ENCODE measurements at regions not wholly inside any gene's neighbourhood (a gene's known extent, or its start where the extent isn't known, plus 50 kb on each side); places are given as distances from the start of the nearest gene placed in this dataset.

DNA sequence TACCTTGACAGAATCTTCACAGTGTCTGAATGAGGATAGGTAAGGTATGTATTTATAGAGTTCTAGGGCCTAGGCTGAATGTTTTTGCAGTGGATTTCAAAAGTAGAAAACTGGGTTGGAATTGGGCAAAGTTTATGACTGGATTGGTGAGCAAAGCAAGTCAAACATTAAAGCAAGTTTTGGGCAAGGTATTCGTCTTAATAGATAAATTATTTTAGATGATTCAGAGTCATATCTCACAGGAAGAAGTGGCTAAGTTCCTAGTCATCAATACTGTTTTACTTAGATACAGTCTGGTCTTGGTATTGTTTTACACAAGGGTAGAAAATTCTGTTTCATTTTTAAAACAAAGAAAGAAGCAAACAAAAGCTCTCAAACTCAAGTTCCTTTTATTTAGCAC lies 284.1 kb upstream of the EPHA7 start:
- Histone ChIP-seq H3K4me1 (ENCODE audit: control insufficient read depth in 2 of 2, insufficient read depth in 2 of 2, low read length in 2 of 2) (no peaks in the 10 kb centered on the region), H3K36me3 (replicated peaks in 1 of 2; ENCODE audit: control extremely low read depth in 1 of 2, control insufficient read depth in 1 of 2, extremely low read depth in 1 of 2, insufficient read depth in 2 of 2, low read length in 1 of 2) (no peaks in the 10 kb centered on the region), H3K79me2 (ENCODE audit: control insufficient read depth, insufficient read depth, low read length) (no peaks in the 10 kb centered on the region), H3K4me3 (ENCODE audit: control extremely low read depth in 1 of 5, extremely low read depth in 1 of 5, insufficient read depth in 1 of 5, low read depth in 2 of 5, low read length in 4 of 5) (no peak overlapping the region), H4K20me1 (ENCODE audit: control insufficient read depth, insufficient read depth, low read length, poor library complexity, severe bottlenecking) (no peaks in the 10 kb centered on the region), H3K27ac (ENCODE audit: low read length in 2 of 2) (no peak overlapping the region), H3K9ac (ENCODE audit: low read length) (no peak overlapping the region), H3K4me2 (replicated peaks; ENCODE audit: low read depth, low read length, poor library complexity, severe bottlenecking) (no peak overlapping the region), H3K27me3 (replicated peaks in 1 of 4; ENCODE audit: control extremely low read depth in 1 of 4, control insufficient read depth in 3 of 4, insufficient read depth in 4 of 4, low read length in 3 of 4) (no peaks in the 10 kb centered on the region), H2AFZ (ENCODE audit: insufficient read depth, low read depth, low read length, poor library complexity, severe bottlenecking) (no peak overlapping the region), H3K9me3 (ENCODE audit: control extremely low read depth in 1 of 3, control insufficient read depth in 2 of 3, insufficient read depth in 1 of 3, low read length in 2 of 3) (peaks cover 0 to 9% (median 4%) of the 10 kb centered on the region in 3 donors)
- Mint-ChIP-seq H3K9me3 (ENCODE audit: insufficient read depth) (peaks cover 3% of the 10 kb centered on the region), H3K4me1 (no peaks in the 10 kb centered on the region), H3K4me3 (no peak overlapping the region), H3K27ac (no peak overlapping the region), H3K27me3 (no peaks in the 10 kb centered on the region)
- DNase-seq (no peak), ATAC-seq (ENCODE audit: low read depth) (no peak)
- intact Hi-C loops (cut with micrococcal nuclease), result no loop called here
- ChIA-PET POLR2A (no interaction called here), CTCF (no interaction called here)
- whole genome bisulfite sequencing (ENCODE audit: insufficient coverage), result no CpG with 5 or more reads among the region's 1 CpG
- no peak for TF ChIP-seq EZH2 (IDR thresholded peaks at IDR 0.05; ENCODE audit: borderline replicate concordance, insufficient read depth, low read depth, low read length, poor library complexity, severe bottlenecking)
- TF ChIP-seq, protein P1, sequence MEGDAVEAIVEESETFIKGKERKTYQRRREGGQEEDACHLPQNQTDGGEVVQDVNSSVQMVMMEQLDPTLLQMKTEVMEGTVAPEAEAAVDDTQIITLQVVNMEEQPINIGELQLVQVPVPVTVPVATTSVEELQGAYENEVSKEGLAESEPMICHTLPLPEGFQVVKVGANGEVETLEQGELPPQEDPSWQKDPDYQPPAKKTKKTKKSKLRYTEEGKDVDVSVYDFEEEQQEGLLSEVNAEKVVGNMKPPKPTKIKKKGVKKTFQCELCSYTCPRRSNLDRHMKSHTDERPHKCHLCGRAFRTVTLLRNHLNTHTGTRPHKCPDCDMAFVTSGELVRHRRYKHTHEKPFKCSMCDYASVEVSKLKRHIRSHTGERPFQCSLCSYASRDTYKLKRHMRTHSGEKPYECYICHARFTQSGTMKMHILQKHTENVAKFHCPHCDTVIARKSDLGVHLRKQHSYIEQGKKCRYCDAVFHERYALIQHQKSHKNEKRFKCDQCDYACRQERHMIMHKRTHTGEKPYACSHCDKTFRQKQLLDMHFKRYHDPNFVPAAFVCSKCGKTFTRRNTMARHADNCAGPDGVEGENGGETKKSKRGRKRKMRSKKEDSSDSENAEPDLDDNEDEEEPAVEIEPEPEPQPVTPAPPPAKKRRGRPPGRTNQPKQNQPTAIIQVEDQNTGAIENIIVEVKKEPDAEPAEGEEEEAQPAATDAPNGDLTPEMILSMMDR (IDR thresholded peaks at IDR 0.05), result no peak

DNA sequence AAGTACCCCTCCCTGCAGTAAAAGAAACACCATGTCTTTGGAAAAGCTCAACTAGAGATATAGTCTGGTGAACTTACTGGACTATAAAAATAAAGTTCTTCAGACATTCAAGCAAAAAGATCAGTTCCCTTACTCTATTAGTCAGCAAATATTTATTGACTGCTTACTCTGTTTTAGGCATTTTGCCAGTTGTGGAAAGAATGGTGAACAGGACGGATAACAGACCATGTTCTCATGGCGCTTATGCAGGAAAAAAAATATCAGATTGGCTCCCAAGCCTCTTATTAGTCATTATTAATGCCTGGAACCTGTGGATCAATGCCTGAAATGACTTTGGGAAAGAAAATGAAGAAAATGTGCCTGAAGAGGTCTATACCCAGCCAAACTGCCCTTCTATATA lies 282.2 kb upstream of the EPHA7 start:
- Histone ChIP-seq H4K20me1 (ENCODE audit: control insufficient read depth, insufficient read depth, low read length, poor library complexity, severe bottlenecking) (no peaks in the 10 kb centered on the region), H3K9ac (ENCODE audit: low read length) (no peak overlapping the region), H3K4me1 (ENCODE audit: control insufficient read depth in 2 of 2, insufficient read depth in 2 of 2, low read length in 2 of 2) (no peaks in the 10 kb centered on the region), H3K27ac (ENCODE audit: low read length in 2 of 2) (no peak overlapping the region), H3K4me3 (ENCODE audit: control extremely low read depth in 1 of 5, extremely low read depth in 1 of 5, insufficient read depth in 1 of 5, low read depth in 2 of 5, low read length in 4 of 5) (no peak overlapping the region), H3K27me3 (replicated peaks in 1 of 4; ENCODE audit: control extremely low read depth in 1 of 4, control insufficient read depth in 3 of 4, insufficient read depth in 4 of 4, low read length in 3 of 4) (no peaks in the 10 kb centered on the region), H3K4me2 (replicated peaks; ENCODE audit: low read depth, low read length, poor library complexity, severe bottlenecking) (no peak overlapping the region), H2AFZ (ENCODE audit: insufficient read depth, low read depth, low read length, poor library complexity, severe bottlenecking) (no peak overlapping the region), H3K79me2 (ENCODE audit: control insufficient read depth, insufficient read depth, low read length) (no peaks in the 10 kb centered on the region), H3K9me3 (ENCODE audit: control extremely low read depth in 1 of 3, control insufficient read depth in 2 of 3, insufficient read depth in 1 of 3, low read length in 2 of 3) (no peaks in the 10 kb centered on the region), H3K36me3 (replicated peaks in 1 of 2; ENCODE audit: control extremely low read depth in 1 of 2, control insufficient read depth in 1 of 2, extremely low read depth in 1 of 2, insufficient read depth in 2 of 2, low read length in 1 of 2) (no peaks in the 10 kb centered on the region)
- ChIA-PET POLR2A (no interaction called here), CTCF (no interaction called here)
- no peaks in the 10 kb centered on the region for H3K4me1 Mint-ChIP-seq
- no peak for TF ChIP-seq EZH2 (IDR thresholded peaks at IDR 0.05; ENCODE audit: borderline replicate concordance, insufficient read depth, low read depth, low read length, poor library complexity, severe bottlenecking)
- TF ChIP-seq, protein P1 (IDR thresholded peaks at IDR 0.05), result no peak
- no peak overlapping the region for H3K27ac Mint-ChIP-seq
- ATAC-seq (ENCODE audit: low read depth) (no peak), DNase-seq (no peak)
- no peaks in the 10 kb centered on the region for H3K27me3 Mint-ChIP-seq
- no peak overlapping the region for H3K4me3 Mint-ChIP-seq
- WGBS (ENCODE audit: insufficient coverage), result no CpG with 5 or more reads among the region's 2 CpGs
- intact Hi-C loops (cut with micrococcal nuclease), result no loop called here
- H3K9me3 Mint-ChIP-seq (ENCODE audit: insufficient read depth), result no peaks in the 10 kb centered on the region

Data from B cell (primary cell).